ENCODE measurements at regions not wholly inside any gene's neighbourhood (a gene's known extent, or its start where the extent isn't known, plus 50 kb on each side); places are given as distances from the start of the nearest gene placed in this dataset.
"Not testable (repeated sequence)": the region's sequence is repeated elsewhere in the genome, so short reads cannot be mapped to it uniquely, and the experiment has no call there.

GRCh38 chr11:97069160-97069559, 679.3 kb downstream of the JRKL start:
- no peaks in the 10 kb centered on the region for H3K27me3 ChIP-seq (ENCODE audit: control insufficient read depth, extremely low read depth, insufficient read depth, low read length)
- FAIRE-seq: no peak
- no peaks in the 10 kb centered on the region for H3K79me2 ChIP-seq (ENCODE audit: control insufficient read depth, insufficient read depth, low read length)
- H3K27ac ChIP-seq (ENCODE audit: control insufficient read depth, insufficient read depth, low read length): no peak overlapping the region
- no peak overlapping the region for H3K4me2 ChIP-seq (ENCODE audit: control insufficient read depth, extremely low read depth, insufficient read depth, low read depth, low read length)
- dilution Hi-C loops (cut with MboI; ENCODE audit: extremely low pct_ligation_motif_present, low sequenced_read_pairs): no loop called here
- H3K4me3 ChIP-seq (ENCODE audit: control insufficient read depth in 2 of 3, extremely low read depth in 1 of 3, insufficient read depth in 2 of 3, low read depth in 1 of 3, low read length in 3 of 3): no peak overlapping the region
- TF ChIP-seq EZH2 (IDR thresholded peaks at IDR 0.05; ENCODE audit: low read length): no peak
- TF ChIP-seq, protein P1, sequence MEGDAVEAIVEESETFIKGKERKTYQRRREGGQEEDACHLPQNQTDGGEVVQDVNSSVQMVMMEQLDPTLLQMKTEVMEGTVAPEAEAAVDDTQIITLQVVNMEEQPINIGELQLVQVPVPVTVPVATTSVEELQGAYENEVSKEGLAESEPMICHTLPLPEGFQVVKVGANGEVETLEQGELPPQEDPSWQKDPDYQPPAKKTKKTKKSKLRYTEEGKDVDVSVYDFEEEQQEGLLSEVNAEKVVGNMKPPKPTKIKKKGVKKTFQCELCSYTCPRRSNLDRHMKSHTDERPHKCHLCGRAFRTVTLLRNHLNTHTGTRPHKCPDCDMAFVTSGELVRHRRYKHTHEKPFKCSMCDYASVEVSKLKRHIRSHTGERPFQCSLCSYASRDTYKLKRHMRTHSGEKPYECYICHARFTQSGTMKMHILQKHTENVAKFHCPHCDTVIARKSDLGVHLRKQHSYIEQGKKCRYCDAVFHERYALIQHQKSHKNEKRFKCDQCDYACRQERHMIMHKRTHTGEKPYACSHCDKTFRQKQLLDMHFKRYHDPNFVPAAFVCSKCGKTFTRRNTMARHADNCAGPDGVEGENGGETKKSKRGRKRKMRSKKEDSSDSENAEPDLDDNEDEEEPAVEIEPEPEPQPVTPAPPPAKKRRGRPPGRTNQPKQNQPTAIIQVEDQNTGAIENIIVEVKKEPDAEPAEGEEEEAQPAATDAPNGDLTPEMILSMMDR (optimal IDR thresholded peaks at IDR 0.05 in 1 of 3, IDR thresholded peaks at IDR 0.05 in 1 of 3, conservative IDR thresholded peaks at IDR 0.05 in 1 of 3; ENCODE audit: extremely low read depth in 1 of 3, insufficient read depth in 2 of 3, low read length in 3 of 3): no peak
- peaks cover 3% of the 10 kb centered on the region for H3K9me3 ChIP-seq (ENCODE audit: control insufficient read depth, low read depth, low read length)
- no peaks in the 10 kb centered on the region for H3K4me1 ChIP-seq (ENCODE audit: control insufficient read depth, extremely low read depth, insufficient read depth, low read length)
- DNase-seq (ENCODE audit: low read depth, low spot score): no peak
- H3K9me1 ChIP-seq (ENCODE audit: control insufficient read depth, extremely low read depth, insufficient read depth, low read length): no peaks in the 10 kb centered on the region
- H4K20me1 ChIP-seq (ENCODE audit: control insufficient read depth, extremely low read depth, insufficient read depth, low read length): no peaks in the 10 kb centered on the region
- no peaks in the 10 kb centered on the region for H3K36me3 ChIP-seq (ENCODE audit: control insufficient read depth in 2 of 2, extremely low read depth in 1 of 2, insufficient read depth in 2 of 2, low read length in 2 of 2)
- H2AFZ ChIP-seq (ENCODE audit: control insufficient read depth, low read length): no peak overlapping the region
- no peak overlapping the region for H3K9ac ChIP-seq (ENCODE audit: control insufficient read depth, extremely low read depth, insufficient read depth, low read length)

DNA sequence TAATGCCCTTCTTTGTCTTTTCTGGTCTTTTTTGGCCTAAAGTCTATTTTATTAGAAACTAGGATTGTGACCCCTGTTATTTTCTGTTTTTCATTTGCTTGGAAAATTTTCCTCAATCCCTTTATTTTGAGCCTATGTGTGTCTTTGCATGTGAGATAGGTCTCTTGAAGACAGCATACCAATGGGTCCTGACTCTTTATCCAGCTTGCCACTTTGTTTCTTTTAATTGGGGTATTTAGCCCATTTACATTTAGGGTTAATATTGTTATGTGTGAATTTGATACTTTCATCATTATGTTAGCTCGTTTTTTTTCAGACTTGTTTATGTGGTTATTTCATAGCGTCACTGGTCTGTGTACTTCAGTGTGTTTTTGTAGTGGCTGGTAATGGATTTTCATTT, 682.6 kb downstream of the JRKL start:
- Histone ChIP-seq H3K4me1 (ENCODE audit: control insufficient read depth, extremely low read depth, insufficient read depth, low read length) (no peaks in the 10 kb centered on the region), H3K27me3 (ENCODE audit: control insufficient read depth, extremely low read depth, insufficient read depth, low read length) (no peaks in the 10 kb centered on the region), H2AFZ (ENCODE audit: control insufficient read depth, low read length) (no peak overlapping the region), H3K4me3 (ENCODE audit: control insufficient read depth in 2 of 3, extremely low read depth in 1 of 3, insufficient read depth in 2 of 3, low read depth in 1 of 3, low read length in 3 of 3) (no peak overlapping the region), H3K27ac (ENCODE audit: control insufficient read depth, insufficient read depth, low read length) (no peak overlapping the region), H4K20me1 (ENCODE audit: control insufficient read depth, extremely low read depth, insufficient read depth, low read length) (no peaks in the 10 kb centered on the region), H3K79me2 (ENCODE audit: control insufficient read depth, insufficient read depth, low read length) (no peaks in the 10 kb centered on the region), H3K9me3 (ENCODE audit: control insufficient read depth, low read depth, low read length) (peaks cover 3% of the 10 kb centered on the region), H3K4me2 (ENCODE audit: control insufficient read depth, extremely low read depth, insufficient read depth, low read depth, low read length) (no peak overlapping the region), H3K9me1 (ENCODE audit: control insufficient read depth, extremely low read depth, insufficient read depth, low read length) (no peaks in the 10 kb centered on the region), H3K9ac (ENCODE audit: control insufficient read depth, extremely low read depth, insufficient read depth, low read length) (no peak overlapping the region), H3K36me3 (ENCODE audit: control insufficient read depth in 2 of 2, extremely low read depth in 1 of 2, insufficient read depth in 2 of 2, low read length in 2 of 2) (no peaks in the 10 kb centered on the region)
- dilution Hi-C loops (cut with MboI; ENCODE audit: extremely low pct_ligation_motif_present, low sequenced_read_pairs): no loop called here
- no peak for TF ChIP-seq EZH2 (IDR thresholded peaks at IDR 0.05; ENCODE audit: low read length)
- TF ChIP-seq, protein P1 (optimal IDR thresholded peaks at IDR 0.05 in 1 of 3, IDR thresholded peaks at IDR 0.05 in 1 of 3, conservative IDR thresholded peaks at IDR 0.05 in 1 of 3; ENCODE audit: extremely low read depth in 1 of 3, insufficient read depth in 2 of 3, low read length in 3 of 3): no peak
- DNase-seq (ENCODE audit: low read depth, low spot score): no peak
- FAIRE-seq: no peak

- H3K4me1 ChIP-seq (ENCODE audit: control insufficient read depth, extremely low read depth, insufficient read depth, low read length); H3K27ac ChIP-seq (ENCODE audit: control insufficient read depth, insufficient read depth, low read length); H3K27me3 ChIP-seq (ENCODE audit: control insufficient read depth, extremely low read depth, insufficient read depth, low read length); H3K9me3 ChIP-seq (ENCODE audit: control insufficient read depth, low read depth, low read length); H3K4me3 ChIP-seq (ENCODE audit: control insufficient read depth in 2 of 3, extremely low read depth in 1 of 3, insufficient read depth in 2 of 3, low read depth in 1 of 3, low read length in 3 of 3); H4K20me1 ChIP-seq (ENCODE audit: control insufficient read depth, extremely low read depth, insufficient read depth, low read length); dilution Hi-C loops (cut with MboI; ENCODE audit: extremely low pct_ligation_motif_present, low sequenced_read_pairs); H3K79me2 ChIP-seq (ENCODE audit: control insufficient read depth, insufficient read depth, low read length); H3K4me2 ChIP-seq (ENCODE audit: control insufficient read depth, extremely low read depth, insufficient read depth, low read depth, low read length); FAIRE-seq; H3K9ac ChIP-seq (ENCODE audit: control insufficient read depth, extremely low read depth, insufficient read depth, low read length); DNase-seq (ENCODE audit: low read depth, low spot score); H2AFZ ChIP-seq (ENCODE audit: control insufficient read depth, low read length); H3K36me3 ChIP-seq (ENCODE audit: control insufficient read depth in 2 of 2, extremely low read depth in 1 of 2, insufficient read depth in 2 of 2, low read length in 2 of 2); H3K9me1 ChIP-seq (ENCODE audit: control insufficient read depth, extremely low read depth, insufficient read depth, low read length): not testable (repeated sequence)
These were observed 686.9 kb downstream of the JRKL start for GRCh38 chr11:97076666-97077065.
